ENCODE measurements at regions not wholly inside any gene's neighbourhood (a gene's known extent, or its start where the extent isn't known, plus 50 kb on each side); places are given as distances from the start of the nearest gene placed in this dataset.
"Not testable (repeated sequence)": the region's sequence is repeated elsewhere in the genome, so short reads cannot be mapped to it uniquely, and the experiment has no call there.

DNA sequence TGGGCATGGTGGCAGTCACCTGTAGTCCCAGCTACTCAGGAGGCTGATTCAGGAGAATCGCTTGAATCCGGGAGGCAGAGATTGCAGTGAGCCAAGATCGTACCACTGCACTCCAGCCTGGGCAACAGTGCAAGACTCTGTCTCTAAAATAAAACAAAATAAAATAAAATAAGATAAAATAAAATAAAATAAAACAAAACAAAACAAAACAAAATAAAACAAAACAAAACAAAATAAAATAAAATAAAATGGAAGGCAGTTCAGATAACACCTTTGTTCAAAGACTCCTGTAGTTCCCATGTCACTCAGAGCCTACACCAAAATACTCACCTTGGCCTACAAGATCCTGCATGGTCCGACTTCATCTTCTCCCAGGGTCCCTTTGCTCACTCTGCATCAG lies 61.3 kb downstream of the SYF2 start:
- not testable (repeated sequence) for DNase-seq (ENCODE audit: low spot score)

DNA sequence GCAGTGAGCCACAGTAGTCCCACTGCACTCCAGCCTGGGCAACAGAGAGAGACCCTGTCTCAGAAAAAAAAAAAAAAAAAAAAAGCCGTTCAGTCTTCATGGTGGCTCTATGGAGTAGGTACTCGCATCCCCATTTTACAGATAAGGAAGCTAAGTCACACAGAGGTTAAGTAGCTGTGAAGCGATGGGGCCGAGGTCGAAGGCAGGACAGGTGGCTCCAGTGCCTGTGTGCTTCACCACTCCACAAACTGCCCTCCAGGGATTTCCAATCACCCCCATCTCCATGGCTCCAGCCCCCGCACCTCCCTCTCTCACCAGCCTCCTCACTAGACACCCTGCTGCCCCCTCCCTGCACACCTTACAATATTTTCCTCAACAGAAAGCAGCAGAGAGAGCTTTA lies 61.9 kb downstream of the SYF2 start:
- DNase-seq (ENCODE audit: low spot score), result no peak

DNA sequence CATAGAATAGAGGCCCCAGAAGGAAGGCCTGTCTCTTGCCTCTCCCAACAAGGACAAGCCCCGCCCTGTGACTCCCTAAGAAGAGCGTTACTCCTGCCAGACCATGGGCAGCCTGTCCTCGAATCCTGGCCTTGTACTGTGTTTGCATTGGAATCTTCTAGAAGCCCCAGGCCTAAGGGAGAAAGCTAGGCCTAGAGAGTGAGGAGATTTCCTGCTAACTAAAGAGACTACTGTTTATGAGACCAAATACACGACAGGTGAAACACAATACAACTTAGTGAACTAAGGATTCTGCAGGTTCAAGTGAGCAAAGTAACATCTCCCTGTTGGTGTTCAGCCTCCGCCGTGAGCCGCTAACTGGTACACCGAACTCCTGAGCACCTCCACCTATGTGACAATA lies 62.7 kb downstream of the SYF2 start:
- no peak for DNase-seq (ENCODE audit: low spot score)

DNA sequence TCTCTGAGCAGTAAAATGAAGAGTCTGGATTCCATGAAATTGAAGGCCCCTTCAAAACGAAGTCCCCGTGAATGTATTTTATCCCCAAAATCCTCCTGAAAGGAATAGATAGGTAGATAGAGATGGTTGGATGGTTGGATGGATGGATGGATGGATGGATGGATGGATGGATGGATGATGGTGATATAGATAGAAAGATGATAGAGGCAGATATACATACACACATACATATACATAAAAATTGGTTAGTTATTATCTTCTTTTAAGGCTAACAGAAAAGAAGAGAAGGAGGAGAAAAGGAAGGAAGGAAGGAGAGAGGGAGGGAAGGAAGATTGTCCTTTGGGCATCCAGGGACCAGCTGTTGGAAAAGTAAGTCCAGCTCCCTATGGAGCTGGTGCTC lies 63.1 kb downstream of the SYF2 start:
- DNase-seq (ENCODE audit: low spot score), result no peak

GRCh38 chr1:25168193-25169071 lies 63.9 kb downstream of the SYF2 start:
- peak; percentile 86 for DNase-seq (ENCODE audit: low spot score)

GRCh38 chr1:25167269-25168192 lies 64.8 kb downstream of the SYF2 start:
- DNase-seq (ENCODE audit: low spot score), result peak; percentile 75

DNA sequence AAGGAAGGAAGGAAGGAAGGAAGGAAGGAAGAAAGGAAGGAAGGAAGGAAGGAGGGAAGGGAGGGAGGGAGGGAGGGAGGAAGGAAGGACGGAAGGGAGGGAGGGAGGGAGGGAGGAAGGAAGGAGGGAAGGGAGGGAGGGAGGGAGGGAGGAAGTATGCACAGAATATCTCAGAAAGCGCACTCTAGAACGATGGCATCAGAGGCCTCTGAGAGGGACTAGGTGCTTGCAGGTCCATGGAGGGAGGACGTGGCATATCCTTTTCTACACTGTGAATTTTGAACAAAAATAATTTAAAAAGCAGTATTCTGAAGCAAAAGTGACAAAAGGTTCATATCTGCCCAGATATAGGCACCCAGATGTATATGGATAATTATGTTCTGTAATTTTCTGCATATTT lies 65.5 kb downstream of the SYF2 start:
- DNase-seq (ENCODE audit: low spot score), result no peak

DNA sequence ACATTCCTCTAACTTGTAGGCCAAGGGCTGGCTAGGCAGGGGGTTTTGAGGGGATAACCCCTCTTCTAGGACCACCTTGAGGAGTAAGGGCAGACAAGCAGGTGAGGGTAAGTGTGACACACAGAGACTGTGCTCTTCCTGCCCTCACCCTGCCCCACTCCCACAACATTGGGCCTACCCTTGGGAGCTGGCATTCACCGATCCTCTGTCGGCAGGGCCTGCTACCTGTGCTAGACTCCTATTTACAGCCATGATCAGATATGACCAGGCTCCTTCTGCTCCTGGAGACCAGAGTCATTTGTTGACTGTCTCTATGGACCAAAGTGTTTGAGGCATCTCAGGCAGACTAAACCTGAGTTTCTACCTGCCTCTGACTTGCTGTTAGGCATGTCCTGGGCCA lies 68.3 kb downstream of the SYF2 start:
- no peak for DNase-seq (ENCODE audit: low spot score)

DNA sequence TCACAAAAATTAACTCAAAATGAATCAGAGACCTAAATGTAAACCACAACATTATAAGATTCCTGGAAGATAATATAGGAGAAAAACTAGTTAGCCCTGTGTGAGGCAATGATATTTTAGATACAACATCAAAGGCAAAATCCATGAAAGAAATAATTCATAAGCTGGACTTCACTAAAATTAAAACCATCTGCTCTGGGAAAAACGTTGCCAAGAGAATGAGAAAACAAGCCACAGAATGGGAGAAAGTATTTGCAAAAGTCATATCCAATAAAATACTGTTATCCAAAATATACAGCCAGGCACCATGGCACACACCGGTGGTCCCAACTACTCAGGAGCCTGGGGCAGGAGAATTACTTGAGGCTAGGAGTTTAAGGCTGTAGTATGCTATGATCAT lies 70.3 kb downstream of the SYF2 start:
- DNase-seq (ENCODE audit: low spot score), result no peak

DNA sequence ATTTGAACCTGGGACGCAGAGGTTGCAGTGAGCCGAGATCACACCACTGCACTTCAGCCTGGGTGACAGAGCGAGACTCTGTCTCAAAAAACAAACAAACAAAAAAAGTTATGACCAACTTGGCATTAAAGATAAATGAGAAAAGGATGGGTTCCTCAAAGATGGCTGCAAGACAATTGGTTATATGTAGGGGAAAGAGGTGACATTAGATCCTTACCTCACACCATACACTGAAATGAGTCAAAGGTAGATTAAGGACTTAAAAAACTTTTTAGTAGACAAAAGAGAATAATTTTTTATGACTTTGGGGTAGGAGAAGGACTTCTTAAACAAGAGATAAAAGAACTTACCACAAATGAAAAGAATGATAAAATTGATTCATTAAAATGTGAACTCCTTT lies 74.5 kb downstream of the SYF2 start:
- no peak for DNase-seq (ENCODE audit: low spot score)

- DNase-seq (ENCODE audit: low spot score), result no peak
Measured at GRCh38 chr1:25150985-25151495, 81.3 kb downstream of the SYF2 start.

GRCh38 chr1:25148673-25149300 lies 83.5 kb downstream of the SYF2 start:
- DNase-seq (ENCODE audit: low spot score), result peak; percentile 27

DNA sequence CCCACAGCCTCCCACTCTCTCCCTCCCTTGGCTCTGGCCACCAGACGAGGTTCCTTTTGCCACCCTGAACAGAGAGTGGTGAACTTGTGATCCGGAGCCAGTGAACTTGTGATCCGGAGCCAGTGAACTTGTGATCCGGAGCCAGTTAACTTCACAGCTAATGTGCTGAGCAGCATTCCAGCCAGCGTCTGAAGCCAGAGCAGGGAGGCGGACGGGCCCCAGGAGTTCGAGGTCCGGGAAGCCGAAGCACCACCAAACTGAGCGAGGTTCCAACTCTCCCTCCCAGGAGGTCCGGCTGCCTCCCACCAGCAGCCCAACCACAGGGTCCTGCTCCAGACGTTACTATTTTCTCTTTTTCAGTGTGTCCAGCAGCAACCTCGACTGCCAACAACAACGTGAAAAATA lies 85.8 kb downstream of the SYF2 start:
- no peak for DNase-seq (ENCODE audit: low spot score)

DNA sequence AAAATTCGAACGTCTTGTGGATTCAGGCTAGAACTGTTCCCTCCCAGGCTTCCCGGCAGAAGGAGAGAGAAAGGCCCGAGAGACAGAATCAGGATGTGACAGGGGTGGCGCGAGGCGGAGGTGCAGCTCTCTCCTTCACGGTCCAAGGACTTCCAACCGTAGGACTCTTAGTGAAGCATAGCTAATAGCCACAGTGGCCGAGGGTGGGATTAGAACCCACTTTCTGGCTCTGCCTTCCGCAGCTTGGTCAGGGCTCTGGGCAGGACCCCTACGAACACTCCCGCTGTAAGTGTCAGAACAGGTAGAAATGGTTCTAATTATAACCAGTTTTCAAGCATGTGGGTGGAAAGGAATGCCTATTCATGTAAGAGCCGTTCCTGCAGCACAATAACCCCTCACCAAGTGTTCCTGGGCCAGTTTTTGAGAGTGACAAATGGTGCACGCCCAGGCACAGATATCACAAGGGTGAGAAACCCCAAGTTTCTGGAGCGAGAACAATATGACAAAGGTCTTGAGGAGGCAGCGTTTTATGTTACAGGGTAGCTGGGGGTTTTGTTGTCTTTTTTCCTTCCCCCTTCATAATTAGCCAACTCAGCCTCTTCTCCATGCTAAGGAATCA lies 86.4 kb downstream of the SYF2 start:
- DNase-seq (ENCODE audit: low spot score), result no peak

GRCh38 chr1:25140073-25140797 lies 92.1 kb downstream of the SYF2 start:
- no peak for DNase-seq (ENCODE audit: low spot score)

GRCh38 chr1:25137521-25138395 lies 94.5 kb downstream of the SYF2 start:
- DNase-seq (ENCODE audit: low spot score), result no peak

DNA sequence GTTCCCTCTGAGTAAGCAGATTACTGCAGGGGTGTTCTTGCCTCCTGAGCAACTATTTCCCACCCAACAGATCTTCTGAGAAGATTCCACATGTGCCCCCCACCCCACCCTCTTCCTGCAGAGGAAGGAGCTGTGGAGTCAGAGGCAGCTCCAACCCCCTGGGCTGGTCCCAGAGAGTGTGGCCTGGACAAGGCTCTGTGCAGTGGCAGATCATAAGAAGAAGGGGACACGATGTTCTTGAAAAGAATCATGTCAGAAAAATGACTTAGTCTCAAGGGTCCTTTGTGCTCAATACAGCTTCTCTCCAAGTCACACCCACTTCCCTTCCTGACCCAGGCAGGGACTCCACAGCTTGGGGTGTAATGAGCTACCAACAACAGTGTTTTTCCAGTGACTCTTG lies 95.2 kb downstream of the SYF2 start:
- no peak for DNase-seq (ENCODE audit: low spot score)

GRCh38 chr1:25135909-25136308 lies 96.4 kb downstream of the SYF2 start:
- no peak for DNase-seq (ENCODE audit: low spot score)

DNA sequence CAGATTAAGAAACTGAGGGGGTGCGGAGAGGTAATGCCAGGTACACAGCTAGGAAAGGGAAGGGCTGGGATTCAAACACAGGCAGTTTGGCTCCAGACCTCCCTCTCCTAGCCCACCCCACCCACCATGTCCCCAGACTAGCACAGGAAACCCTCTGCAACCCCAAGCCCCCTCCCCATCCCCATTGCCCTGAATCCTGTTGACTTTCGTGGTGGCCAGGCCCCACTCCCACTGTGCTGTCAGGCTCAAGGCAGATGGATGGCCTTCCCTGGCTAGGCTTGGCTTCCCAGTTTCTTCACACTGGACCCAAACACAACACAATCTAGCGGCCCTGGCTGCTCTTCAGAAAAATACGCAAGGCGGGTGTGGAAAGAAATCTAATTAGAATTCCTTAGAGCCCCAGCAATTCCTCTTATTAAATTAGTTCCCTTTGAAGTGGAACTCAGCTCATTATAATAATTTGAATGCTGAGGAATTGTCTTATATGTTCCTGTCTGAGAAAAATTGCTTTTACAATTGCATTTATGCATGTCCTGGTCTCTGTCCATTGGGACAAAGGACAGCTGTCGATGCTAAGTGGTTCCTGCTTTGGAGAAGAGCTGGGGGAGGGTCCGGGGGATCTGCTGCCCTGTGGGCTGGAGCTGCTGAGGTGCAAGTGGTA lies 97.4 kb downstream of the SYF2 start:
- no peak for DNase-seq (ENCODE audit: low spot score)

- DNase-seq (ENCODE audit: low spot score), result no peak
Measured at GRCh38 chr1:25134307-25134706, 98.0 kb downstream of the SYF2 start.
